ENCODE measurements at regions not wholly inside any gene's neighbourhood (a gene's known extent, or its start where the extent isn't known, plus 50 kb on each side); places are given as distances from the start of the nearest gene placed in this dataset.
"Not testable (repeated sequence)": the region's sequence is repeated elsewhere in the genome, so short reads cannot be mapped to it uniquely, and the experiment has no call there.

DNA sequence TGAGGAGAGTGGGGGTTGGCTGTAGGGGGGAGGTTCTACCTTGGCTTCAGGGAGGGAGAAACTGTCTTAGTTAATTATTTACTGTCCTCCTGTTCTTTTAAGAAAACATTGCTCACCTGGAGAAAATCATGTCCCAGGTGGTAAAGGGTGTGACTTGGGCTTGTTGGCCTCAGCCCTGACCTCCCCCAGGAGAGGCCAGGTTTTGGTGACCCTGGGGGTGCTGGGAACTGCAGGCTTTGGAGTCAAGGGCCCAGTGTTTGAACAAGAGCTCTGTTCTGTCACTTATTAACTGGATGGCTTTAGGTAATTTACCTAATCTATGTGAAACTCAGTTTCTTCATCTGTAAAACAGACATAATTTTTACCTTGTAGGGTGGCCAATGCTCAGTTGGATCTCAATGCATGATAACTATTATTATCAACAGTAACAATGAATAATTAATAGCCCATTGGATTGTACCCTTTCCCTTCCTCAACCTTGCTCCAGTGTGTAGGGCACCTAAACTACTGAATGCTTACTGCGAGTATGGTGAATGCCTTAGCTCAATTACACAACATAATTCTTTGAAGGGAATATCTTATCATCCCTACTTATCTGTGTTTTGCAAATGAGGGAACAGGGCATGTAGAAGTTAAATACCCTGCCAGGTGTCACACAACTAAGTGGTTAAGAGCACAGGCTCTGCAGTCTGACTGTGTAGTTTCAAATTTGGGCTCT is 959.4 kb upstream of the DEFB115 start:
- not testable (repeated sequence) for DNase-seq

DNA sequence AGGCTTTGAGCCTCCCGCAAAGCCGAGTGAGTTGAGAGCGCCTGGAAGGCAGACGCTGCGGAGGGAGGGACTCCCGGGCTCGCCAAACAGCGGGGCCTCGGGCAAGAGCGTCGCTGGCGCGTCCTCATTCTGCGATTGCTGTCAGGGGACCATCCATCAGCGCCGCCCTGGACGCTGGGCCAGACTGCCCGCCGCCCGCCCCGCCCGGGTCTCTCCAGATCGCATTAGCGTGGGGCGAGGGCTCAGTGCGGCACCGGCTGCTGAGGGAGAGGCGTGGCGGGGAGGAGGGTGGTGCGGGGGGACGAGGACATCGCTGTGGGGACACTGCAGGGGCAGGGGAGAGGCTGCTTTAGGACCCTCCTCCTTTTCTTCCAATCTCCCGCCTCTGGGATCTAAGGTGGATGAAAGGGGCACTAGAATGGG is 957.2 kb upstream of the DEFB115 start:
- not testable (repeated sequence) for DNase-seq

DNA sequence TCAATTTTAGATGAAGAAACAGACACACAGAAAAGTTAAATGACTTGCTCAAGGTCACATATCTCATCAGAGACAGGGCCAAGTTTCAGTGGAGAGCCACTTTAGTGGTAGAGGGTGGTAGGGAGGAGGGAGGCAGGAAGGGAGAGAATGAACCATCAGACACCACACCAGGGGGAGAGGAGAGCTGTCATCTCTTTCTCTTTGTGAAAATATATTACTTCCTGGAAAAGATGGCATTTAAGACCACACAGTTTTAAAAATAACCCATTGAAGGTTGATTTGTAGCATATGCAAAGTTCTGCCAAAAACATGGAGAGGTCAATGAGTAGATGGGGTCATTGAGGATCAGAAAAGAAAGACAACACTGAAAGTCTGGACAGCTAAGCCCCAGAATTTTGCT is 954.7 kb upstream of the DEFB115 start:
- not testable (repeated sequence) for DNase-seq

DNA sequence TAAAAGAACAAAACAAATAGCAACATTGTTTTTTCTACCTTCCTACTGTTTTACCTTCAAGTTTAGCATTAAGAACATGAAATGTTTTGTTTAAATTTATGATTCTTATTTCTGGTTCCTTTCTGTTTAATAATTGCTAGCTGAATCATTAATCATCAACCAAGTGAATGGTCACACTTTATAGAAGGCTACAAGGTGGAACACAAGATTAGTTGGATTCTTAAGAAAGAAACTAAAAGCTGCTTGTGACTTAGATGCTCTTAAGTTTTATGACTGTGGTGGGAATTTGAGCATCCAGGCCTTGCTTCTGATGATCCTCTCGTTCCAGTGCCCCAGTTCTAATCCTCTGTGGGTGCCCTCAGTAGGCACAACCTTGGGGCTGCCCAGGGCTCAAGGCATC is 947.5 kb upstream of the DEFB115 start:
- DNase-seq, result not testable (repeated sequence)

DNA sequence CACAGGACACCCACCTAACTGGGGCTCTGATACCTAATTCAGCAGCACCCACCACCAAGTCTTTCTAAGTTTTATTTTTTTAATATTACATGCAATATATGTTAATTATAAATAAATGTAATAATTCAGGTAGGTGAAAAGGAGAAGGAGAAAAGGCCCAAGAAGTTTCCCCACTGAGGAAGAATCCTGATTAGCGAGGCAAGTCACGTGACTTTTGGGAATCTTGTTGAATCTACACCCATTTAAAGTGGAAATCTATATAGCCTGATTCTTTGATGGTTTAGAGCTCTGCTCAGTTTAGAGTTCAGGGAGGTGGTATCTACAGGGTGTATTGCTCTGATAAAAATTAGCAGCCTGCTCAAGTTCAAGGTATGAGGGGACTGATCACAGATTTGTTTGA is 947.1 kb upstream of the DEFB115 start:
- DNase-seq, result not testable (repeated sequence)

DNA sequence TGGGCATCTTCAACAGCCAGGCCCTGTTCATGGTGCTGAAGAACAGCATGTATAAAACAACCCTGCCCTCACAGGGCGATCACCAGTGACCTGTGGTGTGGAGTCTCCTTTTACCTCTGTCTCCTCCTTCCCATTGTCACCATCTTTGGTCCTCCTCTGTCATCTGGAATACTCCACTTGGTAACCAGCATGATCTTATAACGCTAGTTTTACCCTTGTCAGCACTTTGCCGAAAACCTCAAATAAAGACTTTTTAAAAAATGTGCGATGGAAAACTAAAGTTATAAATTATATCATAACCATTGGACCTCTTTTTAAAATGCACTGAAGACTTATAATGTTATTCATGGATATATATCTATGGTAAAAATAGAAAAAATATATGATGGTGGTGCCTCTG is 945.2 kb upstream of the DEFB115 start:
- DNase-seq, result not testable (repeated sequence)

DNA sequence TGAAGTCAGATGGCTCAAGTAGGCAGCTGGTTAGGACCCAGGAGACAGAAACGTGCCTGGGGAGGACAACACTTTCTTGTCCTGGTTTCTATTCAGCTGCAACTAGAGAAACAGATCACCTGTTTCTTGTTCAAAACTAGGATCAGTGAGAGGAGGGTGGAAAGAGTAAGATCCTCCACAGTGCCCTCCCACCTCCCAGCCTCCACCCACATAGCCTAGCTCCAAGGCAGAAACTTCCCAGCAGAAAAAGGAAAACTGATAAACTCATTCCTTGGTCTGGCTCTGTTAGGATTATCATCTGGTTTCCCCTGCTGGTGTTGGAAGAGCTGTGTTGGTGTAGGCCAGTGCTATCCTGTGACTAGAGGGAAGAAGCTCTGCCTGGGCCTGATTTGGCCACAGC is 943.8 kb upstream of the DEFB115 start:
- not testable (repeated sequence) for DNase-seq

DNA sequence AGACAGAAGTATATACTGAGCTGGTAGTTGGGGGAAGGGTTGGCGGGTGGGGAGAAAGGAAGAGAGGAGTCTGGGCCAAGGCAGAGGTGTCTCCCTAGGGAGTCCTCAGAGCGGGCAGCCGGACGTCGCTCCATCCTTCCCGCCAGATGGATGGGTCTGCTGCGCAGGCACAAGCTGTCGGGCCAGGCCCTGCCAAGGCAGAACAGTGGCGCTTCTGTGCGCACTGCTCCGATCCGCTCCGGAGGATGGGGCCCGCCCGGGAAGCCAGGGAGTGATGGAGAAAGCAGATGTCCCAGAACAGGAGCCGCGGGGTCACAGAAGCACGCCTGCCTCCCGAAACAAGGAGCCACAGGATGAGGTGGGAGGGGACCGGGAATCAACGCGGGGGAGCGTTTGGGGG is 941.4 kb upstream of the DEFB115 start:
- DNase-seq, result not testable (repeated sequence)

DNA sequence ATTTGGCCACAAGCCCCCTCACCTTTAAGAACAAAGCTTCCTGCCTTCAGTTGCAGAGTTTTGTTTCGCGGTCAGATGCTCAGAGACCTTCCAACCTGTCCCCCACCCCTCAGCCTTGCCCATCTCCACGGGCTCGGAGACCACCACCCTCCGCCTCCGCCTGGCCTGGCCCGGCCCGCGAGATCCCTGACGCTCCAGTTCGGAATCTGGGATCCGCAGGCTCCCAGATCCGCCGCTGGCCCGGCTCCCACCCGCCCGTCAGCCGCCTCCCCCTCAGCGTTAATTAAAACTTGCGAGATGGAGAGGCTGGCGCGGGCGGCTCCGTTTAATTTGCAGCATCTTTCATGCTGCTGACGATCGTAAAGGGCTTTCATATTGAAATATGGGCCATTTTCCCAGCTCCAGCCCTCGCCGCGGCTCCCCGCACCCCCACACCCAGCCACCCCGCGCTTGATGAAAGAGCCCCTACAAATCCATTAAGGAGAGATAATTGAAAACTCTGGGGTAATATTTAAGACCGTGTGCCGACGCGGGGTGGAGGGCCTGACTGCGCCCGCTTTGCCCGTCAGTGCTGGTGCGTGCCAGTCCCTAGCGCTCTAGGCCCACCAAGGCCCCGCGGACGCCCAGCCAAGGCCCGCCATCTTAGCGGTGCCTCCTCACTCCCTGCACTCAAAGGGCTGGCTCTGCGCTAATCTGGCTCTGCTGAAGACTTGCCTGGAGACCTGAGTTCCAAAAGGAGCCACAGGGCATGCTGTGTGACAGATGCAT is 940.7 kb upstream of the DEFB115 start:
- DNase-seq, result not testable (repeated sequence)

DNA sequence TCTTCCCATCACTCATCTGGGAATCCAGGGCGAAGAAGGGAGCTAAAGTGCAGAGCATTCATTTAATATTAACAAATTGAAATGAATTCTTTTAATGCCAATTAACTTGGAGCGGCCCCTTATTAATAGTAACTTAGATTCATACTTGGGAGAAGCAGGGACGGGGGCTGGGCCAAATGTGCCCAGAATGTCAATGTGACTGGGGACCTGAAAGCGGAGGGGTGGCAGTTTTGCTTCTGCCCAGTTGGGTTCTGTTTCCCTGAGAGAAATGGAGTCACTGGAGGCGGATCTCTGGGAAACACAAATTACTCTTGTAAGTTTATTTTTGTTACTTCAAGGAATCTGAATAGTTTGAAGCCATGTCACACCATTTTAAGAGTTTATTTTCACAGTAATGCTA is 923.7 kb upstream of the DEFB115 start:
- not testable (repeated sequence) for DNase-seq

DNA sequence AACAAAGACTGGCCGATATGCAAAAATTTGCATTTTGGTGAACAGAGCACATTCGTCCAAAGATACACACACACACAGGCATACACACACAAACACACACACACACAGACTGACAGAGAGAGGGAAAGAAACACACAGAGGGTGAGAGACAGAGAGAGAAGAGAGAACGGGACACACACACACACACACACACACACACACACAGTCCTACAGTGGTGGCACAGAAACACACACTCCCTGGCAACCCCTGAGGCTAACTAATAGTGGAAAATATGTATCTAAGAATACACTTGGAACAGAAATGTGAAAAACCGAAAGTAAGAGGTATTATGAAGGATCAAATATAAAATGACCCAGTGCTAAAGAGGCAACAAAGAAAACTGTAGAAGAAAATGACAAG is 919.9 kb upstream of the DEFB115 start:
- DNase-seq, result not testable (repeated sequence)

DNA sequence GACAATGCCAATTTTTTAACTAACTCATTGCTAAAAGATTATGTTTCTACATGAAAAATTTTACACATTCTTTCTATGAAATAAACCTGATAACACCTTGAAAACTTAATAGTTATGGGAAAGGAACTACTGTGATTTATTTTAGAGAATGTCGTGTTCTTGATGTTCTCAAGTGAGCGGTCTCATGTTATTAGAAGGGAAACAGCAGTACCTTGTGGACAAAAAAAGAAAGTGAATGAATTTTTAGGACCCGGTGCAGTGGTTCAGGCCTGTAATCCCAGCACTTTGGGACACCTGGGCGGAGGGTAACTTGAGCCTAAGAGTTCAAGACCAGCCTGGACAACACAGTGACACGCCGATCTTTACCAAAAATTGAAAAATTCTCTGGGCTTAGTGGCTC is 908.5 kb upstream of the DEFB115 start:
- not testable (repeated sequence) for DNase-seq

DNA sequence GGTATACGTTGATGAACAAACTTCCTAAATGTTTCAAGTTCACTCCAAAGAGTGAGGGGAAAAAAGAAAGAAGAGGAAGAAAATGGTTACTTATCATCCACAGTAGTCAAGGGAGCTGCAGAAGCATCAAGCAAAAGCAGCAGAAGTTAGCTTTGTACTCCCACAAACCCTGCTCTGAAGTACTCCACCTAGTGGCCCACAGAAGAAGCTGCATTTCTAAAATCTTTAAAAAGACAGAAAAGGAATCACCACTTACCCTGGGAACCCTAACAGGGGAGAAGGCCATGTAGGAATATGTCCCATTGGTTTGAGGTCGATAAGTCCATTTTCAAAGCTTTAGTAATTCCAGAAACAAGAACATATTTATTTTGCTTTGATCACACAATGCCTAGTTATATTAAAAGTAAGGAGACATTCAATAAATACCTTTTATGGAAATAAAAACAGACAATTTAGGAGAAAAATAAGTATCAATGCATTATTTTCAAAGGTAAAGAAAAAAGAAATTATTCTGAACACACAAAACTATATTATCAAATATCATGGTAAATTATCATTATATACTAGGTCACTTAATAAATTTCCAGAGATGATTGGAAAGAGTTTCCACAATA is 900.5 kb upstream of the DEFB115 start:
- not testable (repeated sequence) for DNase-seq

DNA sequence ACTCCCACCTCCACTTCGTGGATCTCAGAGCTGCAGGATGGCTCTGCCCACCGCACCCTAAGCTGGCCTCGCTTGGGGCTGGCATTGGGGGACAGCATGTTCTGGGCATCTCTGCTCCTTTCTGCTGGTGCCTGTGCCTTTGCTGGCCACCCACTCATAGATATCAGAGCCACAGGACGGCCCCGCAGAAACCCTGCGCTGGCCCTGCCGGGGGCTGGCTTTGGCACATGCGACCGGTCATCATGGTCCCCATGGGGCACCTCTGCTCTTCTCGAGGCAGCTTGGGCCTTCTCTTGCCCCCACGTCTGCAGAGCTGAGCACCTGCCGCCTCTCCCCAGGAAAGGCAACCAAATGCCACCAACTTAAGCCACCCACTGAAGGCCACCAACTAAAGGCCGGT is 895.7 kb upstream of the DEFB115 start:
- DNase-seq, result not testable (repeated sequence)

DNA sequence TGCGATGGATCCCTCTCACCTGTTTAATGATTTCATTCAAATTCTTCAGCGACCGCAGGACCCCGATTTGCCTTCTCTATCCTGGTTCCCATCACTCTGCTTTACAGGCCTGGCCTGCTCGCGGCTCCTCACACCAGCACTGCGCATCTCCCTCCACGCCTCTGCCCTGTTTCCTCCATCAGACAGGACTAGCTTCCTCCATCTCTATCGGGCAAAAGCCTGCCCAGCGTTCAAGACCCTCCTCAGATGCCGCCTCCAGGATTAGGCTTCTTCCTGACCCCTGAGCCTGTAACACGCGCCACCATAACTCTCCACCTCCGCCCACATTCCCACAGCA is 881.1 kb upstream of the DEFB115 start:
- not testable (repeated sequence) for DNase-seq

DNA sequence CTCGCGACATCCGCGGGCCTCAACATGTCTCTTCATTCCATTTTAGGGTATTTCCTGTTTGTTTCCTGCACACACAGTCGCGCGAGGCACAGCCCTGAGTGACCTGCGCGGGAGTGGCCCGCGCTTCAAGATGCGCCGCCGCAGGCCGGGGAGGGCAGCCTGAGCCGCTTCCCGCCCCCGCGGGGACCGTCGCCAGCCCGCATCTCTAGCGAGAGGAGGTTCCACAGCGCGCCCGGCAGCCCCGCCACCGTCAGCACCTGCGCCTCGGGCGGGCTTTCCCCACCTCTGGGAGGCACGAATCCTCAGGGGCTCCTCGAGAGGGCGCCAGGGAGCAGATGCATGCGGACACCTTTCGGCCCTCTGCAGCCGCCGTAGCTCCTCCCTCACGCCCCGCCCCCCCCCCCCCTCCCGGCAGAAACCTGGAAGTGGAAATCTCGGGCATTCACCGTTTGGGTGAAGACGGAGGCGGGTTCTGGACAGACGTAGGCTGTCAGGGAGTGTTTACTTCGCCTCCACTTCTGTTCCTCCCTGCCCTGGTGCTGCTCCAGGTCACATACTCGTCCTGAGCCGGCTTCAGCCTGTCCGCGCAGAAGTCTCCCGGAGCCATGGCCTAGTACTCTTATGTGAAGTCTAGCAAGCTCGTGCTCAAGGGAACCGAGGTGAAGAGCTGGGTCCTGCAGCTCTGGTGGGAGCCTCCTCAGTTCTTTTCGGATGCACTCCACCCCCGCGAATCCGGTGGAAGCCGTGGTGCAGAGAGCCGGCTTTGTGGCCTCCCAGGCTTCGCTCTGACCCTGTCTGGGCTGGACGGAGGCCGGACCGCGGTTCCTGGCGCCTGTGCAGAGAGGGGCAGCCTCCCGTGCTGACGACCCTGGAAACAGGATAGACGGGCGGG is 880.5 kb upstream of the DEFB115 start:
- peak; percentile 51 for DNase-seq

DNA sequence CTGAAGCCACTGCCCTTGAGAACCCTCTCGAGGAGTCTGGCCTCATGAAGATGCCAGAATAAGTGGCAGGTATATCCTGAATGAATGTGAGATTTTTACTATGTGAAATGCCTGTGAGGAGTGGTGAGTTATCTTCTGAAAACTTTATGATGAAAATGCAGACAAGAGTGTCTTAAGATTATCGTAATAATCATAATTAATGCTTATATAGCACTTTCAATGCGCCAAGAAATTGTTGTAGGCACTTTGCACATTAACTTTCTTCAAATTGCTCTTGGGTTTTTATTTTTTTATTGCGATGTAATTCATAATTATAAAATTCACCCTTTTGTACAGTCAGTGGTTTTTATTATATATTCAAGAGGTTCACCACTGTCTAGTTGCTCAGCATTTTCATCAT is 879.1 kb upstream of the DEFB115 start:
- not testable (repeated sequence) for DNase-seq

DNA sequence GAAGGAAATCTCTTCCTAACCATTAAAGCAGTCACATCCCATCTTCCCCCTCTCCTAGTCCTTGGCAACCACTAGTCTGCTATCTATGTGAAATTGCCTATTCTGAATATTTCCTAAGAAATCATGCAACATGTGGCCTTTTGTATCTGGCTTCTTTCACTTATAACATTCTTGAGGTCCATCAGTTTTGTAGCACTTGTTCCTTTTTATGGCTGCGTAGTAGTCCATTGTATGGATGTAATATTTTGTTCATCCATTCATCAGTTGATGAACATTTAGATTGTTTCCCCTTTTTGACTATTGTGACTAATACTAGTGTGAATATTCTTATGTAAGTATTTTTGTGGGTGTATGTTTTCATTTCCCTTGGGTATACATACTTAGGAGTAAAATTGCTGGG is 878.7 kb upstream of the DEFB115 start:
- DNase-seq, result not testable (repeated sequence)

DNA sequence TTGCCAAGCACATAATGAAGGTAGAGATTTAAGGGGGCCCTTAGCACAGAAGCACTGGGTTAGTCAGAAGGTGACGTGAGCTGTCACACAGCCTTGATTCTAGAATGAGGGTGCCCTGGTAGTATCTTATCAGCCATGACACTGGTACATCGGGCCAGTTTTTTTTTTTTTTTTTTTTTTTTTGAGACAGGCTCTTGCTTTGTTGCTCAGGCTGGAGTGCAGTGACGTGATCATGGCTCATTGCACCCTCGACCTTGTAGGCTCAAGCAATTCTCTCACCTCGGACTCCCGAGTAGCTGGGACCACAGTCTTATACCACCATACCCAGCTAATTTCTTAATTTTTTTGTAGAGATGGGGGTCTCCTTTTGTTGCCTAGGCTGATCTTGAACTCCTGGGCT is 872.6 kb upstream of the DEFB115 start:
- DNase-seq, result not testable (repeated sequence)

DNA sequence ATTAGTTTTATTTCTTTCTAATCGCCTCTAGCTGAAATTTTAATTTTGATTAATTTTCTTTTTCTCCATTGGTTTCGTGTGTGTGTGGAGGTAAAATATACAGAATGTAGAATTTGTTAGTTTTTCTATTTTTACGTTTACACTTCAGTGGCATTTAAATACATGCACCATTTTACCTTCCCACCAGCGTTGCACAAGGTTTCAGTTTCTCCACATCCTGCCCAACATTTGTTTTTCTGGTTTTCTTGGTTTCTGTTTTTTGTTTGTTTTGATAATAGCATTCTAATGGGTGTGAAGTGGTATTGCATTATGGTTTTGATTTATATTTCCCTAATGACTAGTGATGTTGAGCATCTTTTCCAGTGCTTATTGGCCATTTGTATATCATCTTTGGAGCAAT is 871.4 kb upstream of the DEFB115 start:
- not testable (repeated sequence) for DNase-seq

DNA sequence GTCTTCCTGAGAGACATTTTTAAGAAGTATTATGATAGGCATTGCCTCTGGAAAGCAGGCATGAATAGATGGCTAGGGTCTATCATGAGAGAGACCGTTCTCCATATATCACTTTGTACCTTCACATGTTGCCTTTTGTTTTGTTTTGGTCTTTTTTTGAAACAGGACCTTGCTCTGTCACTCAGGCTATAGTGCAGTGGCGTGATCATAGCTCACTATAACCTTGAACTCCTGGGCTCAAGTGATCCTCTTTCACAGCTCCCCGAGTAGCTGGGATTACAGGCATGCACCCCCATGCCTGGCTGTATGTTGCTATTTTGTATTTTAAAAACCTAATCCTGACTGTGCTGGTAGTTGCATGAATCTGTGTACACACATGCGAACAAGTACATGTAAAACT is 869.6 kb upstream of the DEFB115 start:
- not testable (repeated sequence) for DNase-seq

DNA sequence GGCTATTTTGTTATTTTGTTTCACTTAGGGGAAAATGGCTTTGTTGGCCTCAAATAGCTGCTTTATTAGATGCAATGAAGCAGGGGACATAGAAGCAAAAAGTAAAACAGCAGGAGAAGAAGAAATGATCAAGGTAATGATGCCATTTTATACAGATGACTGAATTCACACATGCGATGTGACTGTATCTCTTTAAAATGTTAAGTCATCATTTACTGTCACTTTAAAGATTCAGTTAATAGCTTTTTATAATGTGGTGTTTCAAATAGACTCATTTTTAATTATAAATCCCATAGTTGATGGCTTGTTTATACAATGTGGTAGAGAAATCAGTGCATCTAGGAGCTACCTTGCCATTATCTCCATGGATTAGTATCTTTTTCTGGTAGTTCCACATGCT is 863.9 kb upstream of the DEFB115 start:
- DNase-seq, result not testable (repeated sequence)

DNA sequence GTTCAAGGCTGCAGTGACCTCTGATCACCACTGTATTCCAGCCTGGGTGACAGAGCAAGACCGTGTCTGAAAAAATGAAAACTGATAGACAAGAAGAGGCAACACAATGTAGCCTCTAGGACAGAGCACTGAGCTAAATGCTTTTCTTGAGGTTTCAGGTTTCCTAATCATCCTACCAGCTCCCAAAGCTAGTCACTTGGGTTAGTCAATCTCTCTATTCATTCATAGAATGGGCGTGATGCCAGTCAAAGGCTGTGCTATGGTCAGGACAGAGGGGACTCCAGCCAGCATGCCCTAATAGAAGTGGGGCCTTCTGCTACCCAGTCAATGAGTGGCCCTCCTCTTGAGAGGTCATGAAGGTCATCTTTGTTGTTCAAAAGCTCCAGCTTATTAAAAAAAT is 860.4 kb upstream of the DEFB115 start:
- DNase-seq, result not testable (repeated sequence)
